Smooth muscle cell (in vitro differentiated cells): ENCODE measurements at regions not wholly inside any gene's neighbourhood (a gene's known extent, or its start where the extent isn't known, plus 50 kb on each side); places are given as distances from the start of the nearest gene placed in this dataset.

Experiments used
- DNase-seq: peaks from one replicate; lab custom pipeline; 2025; ENCODE audit not compliant: unreplicated experiment; lab: John Stamatoyannopoulos, UW
- H2AFZ ChIP-seq: fragments of 200-600 bp; sonication (generic); 2 replicates; pipeline ENCODE4 v1.6.0; 2016; ENCODE audit warnings: antibody characterized with exemption, low read depth, mild to moderate bottlenecking
- H3F3A ChIP-seq: fragments of 200-600 bp; sonication (generic); 2 replicates; pipeline ENCODE4 v1.6.0; 2017; ENCODE audit warnings: antibody characterized with exemption, low read depth
- H3K27ac ChIP-seq: fragments of 200-600 bp; sonication (generic); 2 replicates; pipeline ENCODE4 v1.5.1; 2016; ENCODE audit warnings: low read depth, mild to moderate bottlenecking
- H3K27me3 ChIP-seq: fragments of 200-600 bp; sonication (generic); 2 replicates; pipeline ENCODE4 v1.6.1; 2016; ENCODE audit warnings: low read depth, mild to moderate bottlenecking
- H3K36me3 ChIP-seq: fragments of 200-600 bp; sonication (generic); 2 replicates; pipeline ENCODE4 v1.5.1; 2016; ENCODE audit warnings: low read depth
- H3K4me1 ChIP-seq: fragments of 200-600 bp; sonication (generic); 2 replicates; pipeline ENCODE4 v1.5.1; 2016; ENCODE audit warnings: low read depth
- H3K4me2 ChIP-seq: fragments of 200-600 bp; sonication (generic); 2 replicates; pipeline ENCODE4 v1.6.0; 2016; ENCODE audit warnings: mild to moderate bottlenecking
- H3K4me3 ChIP-seq: fragments of 200-600 bp; sonication (generic); 2 replicates; pipeline ENCODE4 v1.5.1; 2016; ENCODE audit warnings: mild to moderate bottlenecking
- H3K79me2 ChIP-seq: fragments of 200-600 bp; sonication (generic); 2 replicates; pipeline ENCODE4 v1.6.0; 2016; ENCODE audit warnings: low read depth, mild to moderate bottlenecking
- H3K9ac ChIP-seq: fragments of 200-600 bp; sonication (generic); 2 replicates; pipeline ENCODE4 v1.6.0; 2016; ENCODE audit warnings: low read depth
- H3K9me3 ChIP-seq: fragments of 200-600 bp; sonication (generic); replicated peaks from 2 replicates; pipeline ENCODE4 v1.5.1; 2016; ENCODE audit warnings: low read depth
- H4K20me1 ChIP-seq: fragments of 200-600 bp; sonication (generic); 2 replicates; pipeline ENCODE4 v1.6.0; 2016; ENCODE audit warnings: low read depth
- WGBS: methylation state at CpG from one replicate; pipeline ENCODE4 v1.1.7; 2016; ENCODE audit warnings: low lambda C conversion rate; 5-methylcytosine and 5-hydroxymethylcytosine counted together
- TF ChIP-seq, protein P1 (sequence below): fragments of 200-600 bp; sonication (generic); IDR thresholded peaks from 2 replicates; pipeline ENCODE4 v1.5.1; 2017; ENCODE audit warnings: borderline replicate concordance, mild to moderate bottlenecking, antibody characterized with exemption; ENCODE audit not compliant: insufficient read depth, poor library complexity, severe bottlenecking

DNA sequence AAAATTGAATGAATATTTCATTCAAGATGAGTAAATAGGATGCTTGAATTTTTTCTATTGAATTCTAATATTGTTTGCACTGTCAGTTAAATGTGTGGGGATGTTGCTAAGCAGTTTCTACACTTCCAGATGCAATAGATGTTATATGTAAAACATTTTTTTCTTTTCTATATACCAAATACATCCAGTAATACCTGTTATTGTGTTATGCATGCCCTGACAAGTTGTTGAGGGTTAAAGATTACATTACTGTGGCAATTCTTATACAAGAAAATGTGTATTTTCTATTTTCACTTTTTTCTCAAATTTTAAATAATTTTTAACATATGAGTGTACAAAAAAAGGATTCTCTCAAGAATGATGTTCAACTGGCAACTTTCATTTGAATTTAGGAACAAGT is 713.9 kb downstream of the GATA3 start:
- H3K4me2 ChIP-seq, result no peak overlapping the region
- no peaks in the 10 kb centered on the region for H3K4me1 ChIP-seq
- H3K27ac ChIP-seq, result no peak overlapping the region
- no peaks in the 10 kb centered on the region for H3K36me3 ChIP-seq
- H2AFZ ChIP-seq, result no peak overlapping the region
- TF ChIP-seq, protein P1, sequence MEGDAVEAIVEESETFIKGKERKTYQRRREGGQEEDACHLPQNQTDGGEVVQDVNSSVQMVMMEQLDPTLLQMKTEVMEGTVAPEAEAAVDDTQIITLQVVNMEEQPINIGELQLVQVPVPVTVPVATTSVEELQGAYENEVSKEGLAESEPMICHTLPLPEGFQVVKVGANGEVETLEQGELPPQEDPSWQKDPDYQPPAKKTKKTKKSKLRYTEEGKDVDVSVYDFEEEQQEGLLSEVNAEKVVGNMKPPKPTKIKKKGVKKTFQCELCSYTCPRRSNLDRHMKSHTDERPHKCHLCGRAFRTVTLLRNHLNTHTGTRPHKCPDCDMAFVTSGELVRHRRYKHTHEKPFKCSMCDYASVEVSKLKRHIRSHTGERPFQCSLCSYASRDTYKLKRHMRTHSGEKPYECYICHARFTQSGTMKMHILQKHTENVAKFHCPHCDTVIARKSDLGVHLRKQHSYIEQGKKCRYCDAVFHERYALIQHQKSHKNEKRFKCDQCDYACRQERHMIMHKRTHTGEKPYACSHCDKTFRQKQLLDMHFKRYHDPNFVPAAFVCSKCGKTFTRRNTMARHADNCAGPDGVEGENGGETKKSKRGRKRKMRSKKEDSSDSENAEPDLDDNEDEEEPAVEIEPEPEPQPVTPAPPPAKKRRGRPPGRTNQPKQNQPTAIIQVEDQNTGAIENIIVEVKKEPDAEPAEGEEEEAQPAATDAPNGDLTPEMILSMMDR, result no peak
- H3K9ac ChIP-seq, result no peak overlapping the region
- no peaks in the 10 kb centered on the region for H3F3A ChIP-seq
- H3K4me3 ChIP-seq, result no peak overlapping the region
- H3K9me3 ChIP-seq, result no peaks in the 10 kb centered on the region
- DNase-seq, result no peak
- H4K20me1 ChIP-seq, result no peaks in the 10 kb centered on the region
- H3K79me2 ChIP-seq, result no peaks in the 10 kb centered on the region
- H3K27me3 ChIP-seq, result no peaks in the 10 kb centered on the region

DNA sequence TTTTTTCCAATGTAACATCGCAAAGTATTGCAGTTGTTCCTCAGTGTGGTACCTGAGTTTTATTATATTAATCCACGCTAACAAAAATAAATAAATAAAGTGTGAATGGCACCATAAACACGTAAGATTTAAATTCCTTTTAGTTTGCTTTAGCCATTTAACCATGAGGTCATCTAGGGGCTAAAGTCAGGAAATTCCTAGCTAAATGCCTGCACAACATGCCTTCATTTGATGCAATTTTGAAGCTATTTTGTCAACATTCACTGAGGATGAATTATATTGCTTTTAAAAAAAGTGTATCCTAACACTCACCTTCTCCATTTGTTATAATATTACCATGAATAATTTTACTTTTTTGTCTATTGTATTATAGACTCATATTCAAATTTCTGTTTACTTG is 714.4 kb downstream of the GATA3 start:
- Histone ChIP-seq H3K4me1 (no peaks in the 10 kb centered on the region), H3K4me2 (no peak overlapping the region), H4K20me1 (no peaks in the 10 kb centered on the region), H3K4me3 (no peak overlapping the region), H2AFZ (no peak overlapping the region), H3F3A (no peaks in the 10 kb centered on the region), H3K27me3 (no peaks in the 10 kb centered on the region), H3K79me2 (no peaks in the 10 kb centered on the region), H3K9me3 (no peaks in the 10 kb centered on the region), H3K36me3 (no peaks in the 10 kb centered on the region), H3K9ac (no peak overlapping the region), H3K27ac (no peak overlapping the region)
- no peak for DNase-seq
- WGBS, result 73% methylated on average over 3 of the region's 3 CpGs
- TF ChIP-seq, protein P1, result no peak

DNA sequence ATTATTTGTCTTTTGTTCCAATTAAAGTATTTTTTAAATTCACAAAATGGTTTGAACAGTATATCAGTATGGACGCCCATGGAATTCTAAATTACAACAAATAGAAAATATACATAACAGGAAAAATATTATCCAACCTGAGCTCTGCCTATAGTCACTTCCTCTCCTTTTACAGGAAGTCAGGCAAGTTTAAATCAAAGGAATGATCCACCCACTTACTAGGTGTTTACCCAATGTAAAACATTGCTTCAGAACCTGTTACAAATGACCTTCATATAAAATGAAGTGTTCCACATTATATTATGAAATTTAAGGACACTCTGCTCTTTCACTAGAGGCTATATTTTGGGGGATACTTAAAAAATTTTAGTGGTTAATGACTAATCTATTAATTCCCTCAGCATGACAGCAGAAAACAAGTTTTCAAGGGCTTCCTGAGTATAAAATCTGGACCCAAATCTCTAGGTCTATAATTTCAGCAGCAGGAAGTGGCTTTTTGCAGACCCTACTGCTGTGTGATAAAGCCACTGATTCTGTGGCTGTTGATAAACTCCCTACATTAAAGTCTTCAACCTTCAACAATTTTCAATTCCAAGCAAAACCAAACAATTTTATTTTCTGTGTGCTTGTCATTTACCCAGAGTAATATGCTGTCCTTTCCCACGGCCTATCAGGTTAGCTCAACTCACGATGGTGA is 722.6 kb downstream of the GATA3 start:
- TF ChIP-seq, protein P1, result no peak

DNA sequence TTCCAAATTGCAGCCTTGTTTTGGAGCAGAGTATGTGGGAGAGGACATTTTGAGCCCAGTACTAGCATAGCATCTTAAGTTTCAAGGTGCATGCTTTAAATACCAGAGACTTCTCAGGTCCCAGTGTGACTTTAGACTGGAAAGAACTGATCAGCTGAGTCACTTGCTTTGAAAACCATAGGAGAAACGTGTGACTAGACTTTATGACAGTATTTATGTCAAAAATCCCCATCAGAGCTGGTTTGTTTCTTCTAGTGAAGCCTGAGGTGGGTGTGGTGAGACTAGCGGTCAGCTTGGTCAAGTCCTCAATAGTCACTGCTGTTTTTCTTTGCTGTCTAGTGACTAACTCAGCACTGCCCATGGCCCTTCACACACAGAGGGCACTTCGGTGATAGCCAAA is 724.2 kb downstream of the GATA3 start:
- no peaks in the 10 kb centered on the region for H3K79me2 ChIP-seq
- no peaks in the 10 kb centered on the region for H3K27me3 ChIP-seq
- no peak overlapping the region for H3K4me3 ChIP-seq
- no peaks in the 10 kb centered on the region for H3K4me1 ChIP-seq
- no peaks in the 10 kb centered on the region for H4K20me1 ChIP-seq
- no peaks in the 10 kb centered on the region for H3F3A ChIP-seq
- H3K9ac ChIP-seq, result no peak overlapping the region
- H3K36me3 ChIP-seq, result no peaks in the 10 kb centered on the region
- DNase-seq, result no peak
- H3K27ac ChIP-seq, result no peak overlapping the region
- no peak overlapping the region for H2AFZ ChIP-seq
- TF ChIP-seq, protein P1, result no peak
- no peak overlapping the region for H3K4me2 ChIP-seq
- WGBS, result 52% methylated on average over 3 of the region's 3 CpGs
- H3K9me3 ChIP-seq, result no peaks in the 10 kb centered on the region

More for the DNA sequence above, 722.6 kb downstream of the GATA3 start:
- Histone ChIP-seq H3K4me3 (no peak overlapping the region), H3K4me1 (no peaks in the 10 kb centered on the region), H3K4me2 (no peak overlapping the region), H2AFZ (no peak overlapping the region), H3K79me2 (no peaks in the 10 kb centered on the region), H3K36me3 (no peaks in the 10 kb centered on the region), H4K20me1 (no peaks in the 10 kb centered on the region), H3K9me3 (no peaks in the 10 kb centered on the region), H3K27ac (no peak overlapping the region), H3K27me3 (no peaks in the 10 kb centered on the region), H3K9ac (no peak overlapping the region), H3F3A (no peaks in the 10 kb centered on the region)
- DNase-seq, result no peak
- 96% methylated on average over 3 of the region's 3 CpGs for WGBS
